ENCODE measurements at regions not wholly inside any gene's neighbourhood (a gene's known extent, or its start where the extent isn't known, plus 50 kb on each side); places are given as distances from the start of the nearest gene placed in this dataset.
A peak's percentile ranks its signal among the peaks of the same experiment; 100 is the strongest.
"Not testable (repeated sequence)": the region's sequence is repeated elsewhere in the genome, so short reads cannot be mapped to it uniquely, and the experiment has no call there.

DNA sequence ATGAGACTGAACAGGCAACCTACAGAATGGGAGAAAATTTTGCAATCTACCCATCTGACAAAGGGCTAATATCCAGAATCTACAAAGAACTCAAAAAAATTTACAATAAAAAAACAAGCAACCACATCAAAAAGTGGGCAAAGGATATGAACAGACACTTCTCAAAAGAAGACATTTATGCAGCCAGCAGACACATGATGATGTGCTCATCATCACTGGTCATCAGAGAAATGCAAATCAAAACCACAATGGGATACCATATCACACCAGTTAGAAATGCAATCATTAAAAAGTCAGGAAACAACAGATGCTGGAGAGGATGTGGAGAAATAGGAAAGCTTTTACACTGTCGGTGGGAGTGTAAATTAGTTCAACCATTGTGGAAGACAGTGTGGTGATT lies 51.7 kb upstream of the PAXBP1 start:
- not testable (repeated sequence) for H3K27ac Mint-ChIP-seq

DNA sequence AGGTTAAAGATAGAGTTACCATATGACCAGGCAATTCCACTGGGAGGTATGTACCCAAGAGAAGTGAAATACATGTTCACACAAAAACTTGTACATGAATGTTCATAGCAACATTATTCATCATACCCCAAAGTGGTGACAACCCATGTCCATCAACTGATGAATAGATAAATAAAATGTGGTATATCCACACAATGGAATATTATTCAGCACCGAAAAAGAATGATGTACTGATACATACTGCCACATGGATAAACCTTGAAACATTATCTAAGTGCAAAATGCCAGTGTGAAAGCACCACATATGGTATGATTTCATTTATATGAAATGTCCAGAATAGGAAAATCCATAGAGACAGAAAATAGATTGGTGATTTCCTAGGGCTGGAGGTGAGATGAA lies 53.4 kb upstream of the PAXBP1 start:
- ATAC-seq (no peak), DNase-seq (ENCODE audit: low spot score in 2 of 2) (no peak)
- Mint-ChIP-seq H3K36me3 (no peaks in the 10 kb centered on the region), H3K9me3 (no peaks in the 10 kb centered on the region), H3K27ac (no peak overlapping the region)

More for the DNA sequence above, 51.7 kb upstream of the PAXBP1 start:
- not testable (repeated sequence) for H3K9me3 Mint-ChIP-seq; ATAC-seq; DNase-seq (ENCODE audit: low spot score in 2 of 2); H3K36me3 Mint-ChIP-seq

DNA sequence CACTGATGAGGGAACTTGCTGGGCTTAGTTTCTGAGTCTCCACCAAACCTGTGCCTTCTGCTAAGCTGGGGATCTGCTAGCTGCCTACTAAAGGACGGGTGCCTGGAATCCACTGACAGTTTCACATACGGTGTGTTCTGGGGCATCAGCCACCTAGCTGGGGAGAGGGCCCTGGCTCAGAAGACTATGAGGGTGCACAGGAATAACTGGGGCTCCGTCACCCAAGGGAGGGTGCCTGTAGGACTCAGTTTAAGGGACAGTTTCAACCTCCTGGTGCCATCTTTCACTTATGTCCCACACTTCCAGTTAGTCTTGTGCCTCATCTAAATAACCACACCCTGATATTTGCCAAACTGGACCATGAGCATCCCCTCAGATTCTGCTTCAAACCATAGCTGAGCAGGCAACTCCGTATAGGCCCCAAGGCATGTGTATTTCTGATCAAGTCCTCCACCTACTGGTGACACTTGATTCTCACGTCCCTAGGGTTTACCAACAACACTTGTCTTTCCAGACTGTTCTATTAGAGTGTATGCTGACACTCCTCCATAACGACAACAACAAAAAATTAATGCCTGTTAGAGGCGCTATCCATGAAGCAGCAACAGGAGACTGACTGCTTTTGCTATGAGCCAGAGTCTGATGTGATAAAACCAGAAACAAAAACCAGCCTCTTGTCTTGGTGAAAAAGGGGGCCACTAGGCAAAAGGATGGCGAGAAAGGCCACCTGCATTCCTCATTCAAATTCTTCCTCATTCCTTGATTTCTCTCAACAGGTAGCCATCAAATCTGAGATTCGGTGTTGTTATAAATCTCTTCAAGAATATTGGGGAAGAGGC lies 55.0 kb upstream of the PAXBP1 start:
- Mint-ChIP-seq H3K9me3 (no peaks in the 10 kb centered on the region), H3K27ac (peak overlapping the region in 1 of 2 donors; percentile 46), H3K36me3 (no peaks in the 10 kb centered on the region)
- ATAC-seq (peak; percentile 87 to 93), DNase-seq (ENCODE audit: low spot score in 2 of 2) (peak in 1 of 2 donors; percentile 33)

- no peaks in the 10 kb centered on the region for H3K36me3 Mint-ChIP-seq
- ATAC-seq (no peak), DNase-seq (ENCODE audit: low spot score in 2 of 2) (no peak)
- H3K27ac Mint-ChIP-seq: no peak overlapping the region
- no peaks in the 10 kb centered on the region for H3K9me3 Mint-ChIP-seq
Measured at GRCh38 chr21:32828908-32829307, 57.4 kb upstream of the PAXBP1 start.

DNA sequence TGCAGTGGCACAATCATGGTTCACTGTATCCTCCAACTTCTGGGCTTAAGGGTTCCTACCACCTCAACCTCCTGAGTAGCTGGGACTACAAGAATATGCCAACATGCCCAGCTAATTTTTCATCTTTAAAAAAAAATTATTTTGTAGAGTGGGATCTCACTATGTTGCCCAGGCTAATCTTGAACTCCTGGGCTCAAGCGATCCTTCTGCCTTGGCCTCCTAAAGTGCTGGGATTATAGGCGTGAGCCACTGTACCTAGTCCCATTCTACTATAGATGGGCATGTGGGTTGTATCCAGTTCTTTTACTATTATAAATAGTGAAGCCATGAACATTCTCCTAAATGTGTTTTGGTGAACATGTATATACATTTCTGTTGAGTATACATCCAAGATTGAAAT lies 57.9 kb upstream of the PAXBP1 start:
- ATAC-seq (no peak), DNase-seq (ENCODE audit: low spot score in 2 of 2) (no peak)
- Mint-ChIP-seq H3K9me3 (no peaks in the 10 kb centered on the region), H3K27ac (no peak overlapping the region), H3K36me3 (no peaks in the 10 kb centered on the region)

GRCh38 chr21:32831779-32832178 lies 60.2 kb upstream of the PAXBP1 start:
- H3K27ac Mint-ChIP-seq; H3K9me3 Mint-ChIP-seq; ATAC-seq; DNase-seq (ENCODE audit: low spot score in 2 of 2); H3K36me3 Mint-ChIP-seq: not testable (repeated sequence)

- no peaks in the 10 kb centered on the region for H3K9me3 Mint-ChIP-seq
- no peak for ATAC-seq
- H3K27ac Mint-ChIP-seq: no peak overlapping the region
- DNase-seq (ENCODE audit: low spot score in 2 of 2): no peak
- no peaks in the 10 kb centered on the region for H3K36me3 Mint-ChIP-seq
Measured at GRCh38 chr21:32834211-32834915, 62.8 kb upstream of the PAXBP1 start.

GRCh38 chr21:32834916-32835235 lies 63.3 kb upstream of the PAXBP1 start:
- Mint-ChIP-seq H3K27ac (no peak overlapping the region), H3K9me3 (no peaks in the 10 kb centered on the region), H3K36me3 (no peaks in the 10 kb centered on the region)
- no peak for DNase-seq (ENCODE audit: low spot score in 2 of 2)
- ATAC-seq: no peak

DNA sequence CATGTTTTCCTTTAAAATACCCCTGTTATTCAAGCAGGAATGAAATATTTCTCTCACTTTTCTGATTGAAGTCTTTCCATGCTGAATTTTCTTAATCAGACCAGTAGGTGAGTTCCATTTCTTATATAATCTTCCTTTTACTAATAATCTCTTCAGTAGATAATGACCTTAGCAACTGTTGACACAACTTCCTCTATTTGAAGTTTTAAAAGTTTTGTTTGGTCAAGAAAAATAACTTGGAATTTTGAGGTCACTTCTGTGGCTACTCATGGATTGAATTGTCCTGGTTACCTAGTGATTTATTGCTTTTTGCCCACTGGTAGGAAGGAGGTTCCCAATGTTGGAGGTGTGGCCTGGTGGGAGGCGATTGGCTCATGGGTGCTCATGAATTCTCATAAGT lies 70.6 kb upstream of the PAXBP1 start:
- DNase-seq (ENCODE audit: low spot score in 2 of 2) (no peak), ATAC-seq (no peak)
- H3K9me3 Mint-ChIP-seq: no peaks in the 10 kb centered on the region
- no peak overlapping the region for H3K27ac Mint-ChIP-seq
- H3K36me3 Mint-ChIP-seq: no peaks in the 10 kb centered on the region

- DNase-seq (ENCODE audit: low spot score in 2 of 2): no peak
- Mint-ChIP-seq H3K36me3 (no peaks in the 10 kb centered on the region), H3K27ac (no peak overlapping the region), H3K9me3 (no peaks in the 10 kb centered on the region)
- no peak for ATAC-seq
Measured at GRCh38 chr21:32843561-32843960, 72.0 kb upstream of the PAXBP1 start.

DNA sequence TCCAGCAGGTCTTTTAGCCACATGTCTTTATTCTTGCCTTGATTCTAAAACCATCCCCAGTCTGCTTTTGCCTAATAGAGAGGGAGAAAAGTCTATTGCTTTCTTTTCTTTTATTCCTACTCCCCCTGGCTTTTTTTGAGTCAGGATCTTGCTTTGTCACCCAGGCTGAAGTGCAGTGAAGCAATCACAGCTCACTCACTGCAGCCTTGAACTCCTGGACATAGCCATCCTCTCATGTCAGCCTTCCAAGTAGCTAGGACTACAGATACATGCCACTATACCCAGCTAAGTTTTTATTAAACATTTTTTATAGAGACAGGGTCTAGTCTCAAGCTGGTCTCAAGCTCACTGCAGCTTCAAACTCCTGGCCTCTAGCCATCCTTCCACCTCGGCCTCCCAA lies 72.5 kb upstream of the PAXBP1 start:
- no peaks in the 10 kb centered on the region for H3K9me3 Mint-ChIP-seq
- no peak for ATAC-seq
- no peak overlapping the region for H3K27ac Mint-ChIP-seq
- H3K36me3 Mint-ChIP-seq: no peaks in the 10 kb centered on the region
- no peak for DNase-seq (ENCODE audit: low spot score in 2 of 2)

DNA sequence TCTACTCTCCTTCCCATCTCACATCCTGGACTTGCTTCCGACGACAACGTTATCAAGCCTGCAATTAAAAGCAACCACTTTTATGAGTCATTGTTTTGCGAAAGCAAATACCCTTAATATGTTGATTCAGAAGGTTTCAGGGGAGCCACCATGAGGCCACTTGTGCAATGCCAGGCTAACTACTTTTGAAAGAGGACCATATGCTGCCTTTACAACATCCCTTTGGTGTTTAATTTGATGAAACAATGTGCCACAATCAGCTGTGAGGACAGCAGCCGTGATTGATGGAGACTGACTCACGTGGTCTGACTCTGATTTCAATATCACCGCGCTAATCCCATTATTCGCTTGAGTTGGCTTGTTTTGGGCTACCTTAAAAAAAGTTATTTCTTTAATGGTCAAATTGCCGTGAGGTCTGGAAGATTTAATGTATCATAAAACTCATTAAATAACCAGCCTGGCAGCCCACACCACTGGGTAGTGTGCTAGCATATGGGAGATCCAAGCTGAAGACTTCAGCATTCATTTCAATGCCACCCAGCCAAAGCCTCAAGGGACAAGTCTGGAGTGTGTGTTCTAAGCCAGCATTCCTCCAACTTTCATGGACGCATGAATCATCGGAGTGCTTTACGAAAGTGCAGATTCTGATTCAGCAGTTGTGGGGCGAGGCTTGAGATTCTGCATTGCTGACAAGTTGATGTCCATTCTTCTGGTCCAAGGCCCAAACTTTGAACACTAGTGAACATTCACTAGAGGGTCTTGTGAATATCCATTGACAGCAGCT lies 73.3 kb upstream of the PAXBP1 start:
- DNase-seq (ENCODE audit: low spot score in 2 of 2) (no peak), ATAC-seq (no peak)
- no peaks in the 10 kb centered on the region for H3K9me3 Mint-ChIP-seq
- H3K27ac Mint-ChIP-seq: no peak overlapping the region
- H3K36me3 Mint-ChIP-seq: no peaks in the 10 kb centered on the region

DNA sequence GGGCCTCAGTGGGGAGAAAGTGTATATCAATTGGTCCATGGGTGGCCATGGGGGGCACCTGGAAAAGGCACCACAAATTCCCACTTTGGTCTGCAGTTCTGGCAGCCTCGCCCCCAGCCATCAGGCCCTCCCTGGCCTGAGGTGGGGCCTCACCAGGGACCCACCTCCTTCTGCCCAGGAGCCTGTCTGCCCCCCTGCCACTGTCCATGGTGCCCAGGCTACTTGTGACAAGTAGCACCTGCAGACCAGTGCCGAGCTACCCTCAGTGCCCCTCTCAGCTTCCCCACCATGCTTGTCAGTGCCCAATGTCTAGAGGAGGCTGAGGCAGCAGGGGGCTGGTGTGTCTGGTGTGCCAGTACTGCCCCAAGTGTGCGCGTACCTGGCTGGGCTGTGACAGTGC lies 87.1 kb upstream of the PAXBP1 start:
- no peak for DNase-seq (ENCODE audit: low spot score in 2 of 2)
- Mint-ChIP-seq H3K27ac (no peak overlapping the region), H3K36me3 (peaks cover 7 to 9% of the 10 kb centered on the region in 2 donors), H3K9me3 (peaks cover 3 to 11% of the 10 kb centered on the region in 2 donors)
- ATAC-seq: no peak

GRCh38 chr21:32860399-32860798 lies 88.8 kb upstream of the PAXBP1 start:
- no peak overlapping the region for H3K27ac Mint-ChIP-seq
- peaks cover 7 to 9% of the 10 kb centered on the region in 2 donors for H3K36me3 Mint-ChIP-seq
- H3K9me3 Mint-ChIP-seq: peaks cover 3 to 11% of the 10 kb centered on the region in 2 donors
- no peak for ATAC-seq
- no peak for DNase-seq (ENCODE audit: low spot score in 2 of 2)

DNA sequence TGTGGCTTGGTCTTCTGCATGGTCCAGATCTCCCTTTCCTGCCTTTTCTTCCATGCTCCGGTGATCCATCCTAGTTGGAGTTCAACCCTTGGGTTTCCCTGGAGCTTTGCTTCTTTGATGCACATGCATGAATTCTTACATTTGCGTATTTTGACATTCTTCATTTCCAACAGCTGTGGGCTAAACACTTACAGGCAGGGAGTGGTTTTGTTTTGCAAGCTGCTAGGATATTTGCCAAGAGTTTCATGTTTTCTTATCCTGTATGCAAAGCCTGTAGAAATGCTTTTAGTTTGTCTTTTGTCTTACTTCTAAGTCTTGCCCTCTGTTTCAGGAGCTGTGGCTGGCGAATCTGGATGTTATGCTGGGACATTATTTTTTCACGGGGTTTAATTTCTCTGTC lies 90.3 kb upstream of the PAXBP1 start:
- no peak for ATAC-seq
- DNase-seq (ENCODE audit: low spot score in 2 of 2): no peak
- H3K27ac Mint-ChIP-seq: no peak overlapping the region
- H3K9me3 Mint-ChIP-seq: peaks cover 1 to 9% of the 10 kb centered on the region in 2 donors
- H3K36me3 Mint-ChIP-seq: peaks cover 4 to 6% of the 10 kb centered on the region in 2 donors

DNA sequence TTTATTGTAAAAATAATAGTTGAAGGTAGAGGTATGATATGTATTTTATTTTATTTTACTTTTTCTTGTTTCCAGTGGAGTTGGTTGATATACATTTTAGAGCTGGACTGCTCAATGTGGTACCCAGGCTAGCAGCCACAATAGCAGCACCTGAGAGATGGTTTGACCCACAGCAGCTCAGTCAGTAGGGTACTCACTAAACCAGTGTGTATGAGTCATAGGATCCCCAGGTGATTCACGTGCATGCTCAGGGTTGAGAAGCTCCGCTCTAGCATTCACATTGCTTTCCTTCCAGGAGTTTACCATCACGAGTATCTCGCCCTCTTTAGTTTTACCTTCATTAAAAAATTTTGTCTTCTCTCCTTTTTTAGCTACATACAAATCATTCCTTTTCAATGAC lies 96.0 kb upstream of the PAXBP1 start:
- Mint-ChIP-seq H3K9me3 (no peaks in the 10 kb centered on the region), H3K36me3 (no peaks in the 10 kb centered on the region), H3K27ac (no peak overlapping the region)
- DNase-seq (ENCODE audit: low spot score in 2 of 2) (no peak), ATAC-seq (no peak)
